NB4 (cell line): ENCODE measurements at regions not wholly inside any gene's neighbourhood (a gene's known extent, or its start where the extent isn't known, plus 50 kb on each side); places are given as distances from the start of the nearest gene placed in this dataset.
A peak's percentile ranks its signal among the peaks of the same experiment; 100 is the strongest.
"Not testable (repeated sequence)": the region's sequence is repeated elsewhere in the genome, so short reads cannot be mapped to it uniquely, and the experiment has no call there.

Source experiments
- DNase-seq: peaks from one replicate; pipeline ENCODE4 v3.0.0; 2010; ENCODE audit warnings: low read depth
- H3K4me3 ChIP-seq: one replicate; pipeline ENCODE4 v1.5.1; 2011; ENCODE audit warnings: mild to moderate bottlenecking, low read depth, low read length, moderate library complexity
- MYC ChIP-seq: IDR thresholded peaks from 2 replicates; pipeline ENCODE4 v1.6.1; 2011; ENCODE audit warnings: low read depth, low read length
- POLR2A ChIP-seq: IDR thresholded peaks from 2 replicates; pipeline ENCODE4 v1.6.1; 2011; ENCODE audit warnings: mild to moderate bottlenecking; ENCODE audit not compliant: insufficient read length; ENCODE audit errors: extremely low read depth
- TF ChIP-seq, protein P1 (sequence below): IDR thresholded peaks from one replicate; pipeline ENCODE4 v1.5.1; 2012; ENCODE audit warnings: low read depth, low read length
- TF ChIP-seq, protein P2 (sequence below): IDR thresholded peaks from 2 replicates; pipeline ENCODE4 v1.6.1; 2011; ENCODE audit warnings: low read depth, low read length

DNA sequence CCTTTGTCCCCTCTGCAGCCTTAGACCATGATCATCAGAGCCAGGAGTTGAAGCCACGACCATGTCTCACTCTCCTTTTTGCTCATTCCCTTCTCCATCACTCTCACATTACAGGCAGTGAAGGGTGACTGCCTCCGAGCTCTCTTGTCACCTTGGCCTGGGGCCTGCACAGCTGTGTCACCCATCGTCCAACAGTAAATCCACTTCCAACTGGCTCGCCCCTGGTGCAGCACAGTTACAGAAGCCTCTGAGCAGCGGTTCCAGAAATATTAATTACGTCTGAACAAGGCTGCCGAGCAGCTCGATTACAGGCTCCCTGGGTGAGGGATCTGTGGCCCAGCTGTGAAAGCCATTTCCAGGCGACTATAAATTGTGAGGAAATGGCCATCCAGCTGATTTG, 528.2 kb downstream of the NR2F2 start:
- no peak for DNase-seq
- TF ChIP-seq, protein P1, sequence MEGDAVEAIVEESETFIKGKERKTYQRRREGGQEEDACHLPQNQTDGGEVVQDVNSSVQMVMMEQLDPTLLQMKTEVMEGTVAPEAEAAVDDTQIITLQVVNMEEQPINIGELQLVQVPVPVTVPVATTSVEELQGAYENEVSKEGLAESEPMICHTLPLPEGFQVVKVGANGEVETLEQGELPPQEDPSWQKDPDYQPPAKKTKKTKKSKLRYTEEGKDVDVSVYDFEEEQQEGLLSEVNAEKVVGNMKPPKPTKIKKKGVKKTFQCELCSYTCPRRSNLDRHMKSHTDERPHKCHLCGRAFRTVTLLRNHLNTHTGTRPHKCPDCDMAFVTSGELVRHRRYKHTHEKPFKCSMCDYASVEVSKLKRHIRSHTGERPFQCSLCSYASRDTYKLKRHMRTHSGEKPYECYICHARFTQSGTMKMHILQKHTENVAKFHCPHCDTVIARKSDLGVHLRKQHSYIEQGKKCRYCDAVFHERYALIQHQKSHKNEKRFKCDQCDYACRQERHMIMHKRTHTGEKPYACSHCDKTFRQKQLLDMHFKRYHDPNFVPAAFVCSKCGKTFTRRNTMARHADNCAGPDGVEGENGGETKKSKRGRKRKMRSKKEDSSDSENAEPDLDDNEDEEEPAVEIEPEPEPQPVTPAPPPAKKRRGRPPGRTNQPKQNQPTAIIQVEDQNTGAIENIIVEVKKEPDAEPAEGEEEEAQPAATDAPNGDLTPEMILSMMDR = no peak
- TF ChIP-seq POLR2A (no peak), MYC (no peak)
- TF ChIP-seq, protein P2, sequence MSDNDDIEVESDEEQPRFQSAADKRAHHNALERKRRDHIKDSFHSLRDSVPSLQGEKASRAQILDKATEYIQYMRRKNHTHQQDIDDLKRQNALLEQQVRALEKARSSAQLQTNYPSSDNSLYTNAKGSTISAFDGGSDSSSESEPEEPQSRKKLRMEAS = no peak
- H3K4me3 ChIP-seq = no peak overlapping the region

DNA sequence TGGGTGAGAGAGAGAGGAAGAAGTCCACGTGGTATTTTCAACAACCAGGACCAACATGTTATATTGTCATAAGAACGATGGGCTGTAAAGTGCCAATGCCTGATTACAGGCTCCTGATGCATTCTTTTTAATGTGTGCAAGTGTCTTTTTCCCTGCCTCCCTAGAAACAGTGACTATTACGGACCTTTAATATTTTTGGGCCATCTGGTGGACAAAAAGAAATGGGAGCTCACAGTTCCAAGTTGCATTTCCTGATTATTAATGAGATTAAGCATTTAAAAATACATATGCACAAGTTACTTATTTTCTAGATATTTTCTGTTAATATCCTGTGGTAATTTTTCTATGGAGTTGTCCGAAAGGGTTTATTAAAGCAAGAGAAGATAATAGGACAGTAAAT, 530.2 kb downstream of the NR2F2 start:
- H3K4me3 ChIP-seq = no peak overlapping the region
- TF ChIP-seq, protein P1 = no peak
- TF ChIP-seq POLR2A = no peak
- TF ChIP-seq, protein P2 = no peak
- TF ChIP-seq MYC = no peak
- no peak for DNase-seq

DNA sequence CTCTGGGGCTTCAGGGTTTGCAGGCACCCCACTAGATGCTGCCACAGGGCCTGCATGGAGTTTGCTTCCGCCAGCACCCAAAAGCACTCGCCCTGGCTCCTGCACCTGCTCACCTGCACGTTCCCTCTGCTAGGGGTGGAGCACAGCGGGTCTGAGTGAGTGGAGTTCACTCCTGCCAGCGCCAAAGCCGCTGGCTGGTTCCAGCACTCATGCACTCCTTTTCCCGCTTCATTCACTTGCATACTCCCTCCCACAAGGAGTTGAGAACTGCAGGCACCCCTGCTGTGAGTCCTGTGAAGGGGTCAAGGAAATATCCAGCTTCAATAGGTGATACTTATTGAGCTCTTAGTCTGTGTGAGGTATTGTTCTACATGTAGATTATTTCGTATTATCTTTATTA, 537.5 kb downstream of the NR2F2 start:
- DNase-seq = no peak
- TF ChIP-seq POLR2A (no peak), MYC (no peak)
- no peak overlapping the region for H3K4me3 ChIP-seq

DNA sequence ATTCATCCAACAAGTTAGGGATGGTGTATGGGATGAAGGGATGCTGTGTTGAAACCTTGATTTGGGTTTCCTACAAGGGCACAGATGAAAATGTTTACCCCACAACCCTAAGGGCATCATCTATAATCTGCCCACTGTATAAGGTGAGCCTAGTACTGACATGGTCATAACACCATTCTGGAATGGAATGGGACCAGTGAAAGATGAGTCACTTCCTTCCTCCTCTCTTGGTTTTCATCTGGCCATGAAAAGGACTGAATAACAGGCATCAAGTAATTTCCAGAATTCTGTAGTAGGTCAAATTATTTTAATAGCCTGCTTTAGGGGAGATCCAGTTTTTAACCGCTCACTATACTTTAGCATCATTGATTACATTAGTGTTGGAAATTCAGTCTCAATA, 538.6 kb downstream of the NR2F2 start:
- no peak overlapping the region for H3K4me3 ChIP-seq
- TF ChIP-seq, protein P1 = no peak
- TF ChIP-seq, protein P2 = no peak
- TF ChIP-seq MYC = no peak
- TF ChIP-seq POLR2A = no peak
- DNase-seq = peak; percentile 26

DNA sequence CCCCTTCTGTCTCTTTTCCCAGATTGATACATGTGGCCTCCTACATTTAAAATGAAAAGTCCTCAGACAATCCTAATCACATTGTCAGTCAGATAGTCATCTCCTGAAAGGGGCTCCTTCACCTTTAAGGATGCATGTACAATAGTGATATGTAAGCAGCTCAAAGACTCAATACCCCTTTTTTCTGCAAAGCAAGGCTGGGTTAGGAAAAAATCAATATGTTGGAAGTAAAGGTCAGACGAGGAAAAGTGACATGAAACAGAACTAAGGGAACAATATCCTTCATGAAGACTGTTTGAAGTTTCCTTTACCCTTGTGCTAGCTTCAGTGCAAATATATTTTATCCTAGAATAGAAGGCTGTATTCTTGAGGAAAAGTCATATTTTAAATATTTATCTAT, 539.3 kb downstream of the NR2F2 start:
- no peak for DNase-seq
- H3K4me3 ChIP-seq = no peak overlapping the region
- TF ChIP-seq, protein P1 = no peak
- TF ChIP-seq, protein P2 = no peak
- no peak for TF ChIP-seq POLR2A
- no peak for TF ChIP-seq MYC

DNA sequence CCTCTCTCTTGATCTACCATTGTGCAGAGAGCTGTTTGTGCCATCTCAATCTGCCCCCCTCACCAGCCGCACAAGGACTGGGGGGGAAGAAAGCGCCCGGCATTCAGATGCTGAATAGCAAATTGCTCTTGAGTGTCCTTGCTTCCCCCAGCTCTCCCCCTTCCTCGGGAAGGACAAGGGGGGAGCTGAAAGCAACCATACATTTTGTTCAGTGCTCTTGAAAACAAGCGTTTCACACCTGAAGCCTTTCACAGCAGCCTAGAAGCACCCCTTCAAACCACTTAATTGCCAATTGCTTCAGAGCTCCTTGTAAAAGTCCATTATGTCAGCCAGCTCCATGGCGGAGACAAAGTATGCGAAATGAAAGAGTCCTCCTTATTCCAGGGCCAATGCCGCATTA, 540.1 kb downstream of the NR2F2 start:
- H3K4me3 ChIP-seq = no peak overlapping the region
- no peak for TF ChIP-seq POLR2A
- no peak for TF ChIP-seq MYC
- TF ChIP-seq, protein P1 = no peak
- TF ChIP-seq, protein P2 = no peak
- no peak for DNase-seq

DNA sequence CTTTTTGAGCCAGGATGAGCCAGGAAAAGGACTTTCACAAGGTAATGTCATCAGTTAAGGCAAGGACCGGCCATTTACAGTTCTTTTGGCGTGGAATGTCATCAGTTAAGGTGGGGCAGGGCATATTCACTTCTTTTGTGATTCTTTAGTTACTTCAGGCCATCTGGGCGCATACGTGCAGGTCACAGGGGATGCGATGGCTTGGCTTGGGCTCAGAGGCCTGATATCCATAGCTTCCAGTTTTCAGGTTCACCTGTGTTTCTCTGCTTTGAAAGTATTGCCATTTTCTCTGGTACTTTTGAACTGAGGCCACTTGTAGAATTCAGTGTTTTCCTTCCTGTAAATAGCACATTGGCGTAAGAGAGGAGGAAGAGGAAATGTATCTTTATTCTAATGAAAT, 546.9 kb downstream of the NR2F2 start:
- H3K4me3 ChIP-seq, DNase-seq: not testable (repeated sequence)
